ENCODE measurements at regions not wholly inside any gene's neighbourhood (a gene's known extent, or its start where the extent isn't known, plus 50 kb on each side); places are given as distances from the start of the nearest gene placed in this dataset.
"Not testable (repeated sequence)": the region's sequence is repeated elsewhere in the genome, so short reads cannot be mapped to it uniquely, and the experiment has no call there.

DNA sequence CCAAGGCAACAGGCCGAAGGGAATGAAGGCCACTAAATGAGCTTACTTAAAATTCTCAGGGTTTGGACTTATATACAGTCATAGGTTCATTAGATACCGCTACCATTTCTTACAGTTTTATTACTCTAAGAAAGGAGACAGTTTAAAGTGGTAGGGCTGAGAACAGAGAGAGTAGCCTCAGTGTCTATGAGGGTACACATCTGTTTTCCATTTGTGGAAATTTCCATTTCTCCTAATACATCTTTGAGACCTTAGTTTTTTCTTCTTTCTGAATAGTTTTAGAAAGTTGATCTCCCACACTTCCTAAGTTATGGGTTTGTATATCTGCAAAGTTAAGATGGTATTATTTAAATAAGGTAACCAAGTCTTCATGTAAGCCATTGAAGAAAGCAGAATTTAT, 1279.1 kb downstream of the NCAM2 start:
- DNase-seq: no peak

DNA sequence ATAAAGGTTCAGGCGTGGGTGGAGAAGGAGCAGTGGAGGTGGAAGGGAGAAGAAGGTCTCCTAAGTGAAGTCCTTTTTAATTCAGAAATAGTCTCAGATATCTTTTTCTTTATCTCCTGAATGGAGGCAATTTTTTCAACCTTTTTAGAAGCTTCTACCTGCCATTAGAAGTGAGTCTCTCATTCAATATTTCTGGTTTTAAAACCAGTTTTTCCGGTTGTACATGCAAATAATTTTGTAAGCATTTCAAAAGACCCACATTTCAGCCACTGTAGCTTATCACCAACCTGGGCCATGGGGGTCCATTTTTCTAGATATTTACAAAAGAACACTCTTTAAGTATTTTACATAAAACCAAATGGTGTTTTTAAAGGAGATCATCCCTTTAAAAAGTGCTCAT, 1280.2 kb downstream of the NCAM2 start:
- DNase-seq: no peak

DNA sequence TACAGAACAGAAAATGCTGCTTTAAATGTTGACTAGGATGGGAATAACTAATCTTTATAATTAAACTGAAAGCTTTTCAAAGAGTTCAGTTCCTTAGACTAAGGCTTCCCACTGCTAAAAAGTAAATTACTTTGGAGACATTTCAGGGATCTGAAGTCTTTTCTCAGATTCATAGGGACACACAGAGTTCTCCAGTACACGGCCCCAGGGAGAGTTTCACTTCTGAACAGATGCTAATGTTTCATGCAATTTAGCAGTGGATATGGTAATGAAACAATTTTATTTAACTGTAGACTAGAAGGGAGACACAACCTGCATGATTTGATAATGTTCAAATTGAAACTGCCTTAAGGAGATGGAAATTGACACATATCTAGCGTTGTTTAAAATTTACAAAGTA, 1282.6 kb downstream of the NCAM2 start:
- DNase-seq: no peak

DNA sequence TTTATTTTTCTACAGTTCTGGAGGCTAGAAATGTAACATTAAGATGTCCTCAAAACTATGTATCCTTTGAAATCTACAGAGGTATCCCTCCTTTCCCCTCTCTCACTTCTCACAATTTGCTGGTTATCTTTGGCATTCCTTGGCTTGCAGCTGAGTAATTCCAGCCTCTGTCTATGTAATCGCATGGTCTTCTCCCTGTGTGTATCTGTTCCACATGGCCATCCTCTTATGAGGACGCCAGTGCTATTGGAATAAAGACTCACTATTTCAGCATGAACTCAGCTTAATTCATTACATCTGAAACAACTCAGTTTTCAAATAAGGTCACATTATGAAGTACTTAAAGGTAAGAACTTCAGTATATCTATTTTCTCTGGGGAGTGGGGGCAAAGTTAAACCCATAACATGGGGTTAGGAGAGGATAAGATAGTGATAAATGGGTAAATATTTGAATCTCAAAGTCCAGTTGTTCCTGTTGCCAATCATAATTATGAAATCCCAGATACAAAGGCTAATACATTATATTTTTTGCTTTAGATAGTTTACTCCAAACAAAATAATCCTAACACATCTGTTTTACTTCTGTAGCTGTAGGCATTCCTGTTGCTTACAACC, 1290.8 kb downstream of the NCAM2 start:
- DNase-seq: no peak

- DNase-seq: no peak
These were observed 1293.9 kb downstream of the NCAM2 start for GRCh38 chr21:22292144-22292543.

DNA sequence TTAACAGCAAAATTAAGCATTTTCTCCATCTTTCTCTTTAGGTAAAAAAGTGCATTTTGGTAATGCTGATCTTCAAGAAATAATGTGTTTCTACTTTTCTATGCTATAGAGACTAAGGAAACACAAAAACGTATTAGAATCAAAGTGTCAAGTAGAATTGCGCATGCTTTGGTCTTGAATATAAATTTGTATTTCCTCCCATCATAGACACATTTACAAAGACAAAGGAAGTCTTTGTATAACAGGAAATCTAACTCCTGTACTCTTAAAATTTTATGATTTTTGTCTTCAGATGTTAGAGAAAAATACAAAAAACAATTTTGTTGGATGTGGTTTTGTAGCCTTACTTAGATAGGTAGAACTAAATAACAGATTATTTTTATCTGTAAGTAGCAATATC, 1299.4 kb downstream of the NCAM2 start:
- DNase-seq: no peak

- no peak for DNase-seq
These were observed 1313.7 kb downstream of the NCAM2 start for GRCh38 chr21:22311741-22312462.

DNA sequence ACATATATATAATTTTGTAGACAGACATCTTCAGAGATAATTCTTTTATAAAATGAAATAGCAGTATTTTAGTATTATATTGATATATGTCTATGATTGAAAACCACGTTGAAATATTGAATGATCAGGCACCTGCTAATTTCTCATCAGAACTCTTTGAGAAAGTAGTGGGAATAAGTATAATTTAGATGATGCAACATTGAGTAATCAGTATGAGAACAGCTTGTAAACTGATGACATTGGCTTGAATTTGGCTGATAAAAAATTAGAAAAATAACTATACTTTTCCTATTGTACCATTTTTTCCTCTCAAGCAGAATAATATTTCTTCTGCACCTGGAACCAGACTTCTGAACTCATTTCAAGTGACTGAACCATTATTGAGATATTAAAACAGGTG, 1316.8 kb downstream of the NCAM2 start:
- DNase-seq: no peak

GRCh38 chr21:22319435-22319834, 1321.2 kb downstream of the NCAM2 start:
- no peak for DNase-seq

- peak in 1 of 2 donors; percentile 4 for DNase-seq
These were observed 1344.7 kb downstream of the NCAM2 start for GRCh38 chr21:22342889-22343288.

DNA sequence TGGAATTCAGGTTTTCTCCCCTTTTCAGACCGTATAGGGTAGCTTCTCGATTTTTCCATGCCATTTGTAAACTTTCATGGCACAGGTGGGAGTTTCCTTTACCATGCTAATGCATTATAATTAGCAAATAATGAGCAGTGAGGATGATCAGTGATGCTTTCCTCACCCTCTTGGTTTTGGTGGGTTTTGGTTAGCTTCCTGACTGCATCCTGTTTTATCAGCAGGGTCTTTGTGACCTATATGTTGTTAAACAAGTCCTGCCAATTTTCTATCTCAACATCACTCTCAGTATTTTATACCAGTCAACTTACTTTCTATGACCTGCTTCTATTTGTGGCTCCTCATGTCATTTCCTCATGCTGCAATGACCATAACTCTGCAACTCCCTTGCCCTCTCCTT, 1345.1 kb downstream of the NCAM2 start:
- DNase-seq: no peak

- DNase-seq: no peak
These were observed 1345.5 kb downstream of the NCAM2 start for GRCh38 chr21:22343721-22344120.

- no peak for DNase-seq
These were observed 1347.4 kb downstream of the NCAM2 start for GRCh38 chr21:22345624-22346023.

DNA sequence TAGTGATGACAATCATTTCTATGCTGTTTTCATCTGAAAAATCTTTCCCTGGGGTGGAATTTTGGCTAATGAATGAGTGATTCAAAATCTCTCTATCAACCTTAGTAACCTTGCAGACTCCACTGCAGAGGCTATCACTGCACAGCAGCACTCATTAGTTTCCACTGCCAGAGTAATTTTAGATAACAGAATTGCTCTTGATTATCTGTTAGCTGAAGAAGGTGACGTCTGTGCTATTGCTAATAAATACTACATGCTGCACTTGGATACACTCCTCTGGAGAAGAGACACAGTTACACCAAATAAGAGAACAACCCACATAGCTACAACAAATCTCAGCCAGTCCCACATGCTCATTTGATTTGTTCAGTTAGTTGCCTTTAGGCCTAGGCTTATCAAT, 1348.4 kb downstream of the NCAM2 start:
- DNase-seq: peak; percentile 15 to 40

GRCh38 chr21:22351076-22351475, 1352.9 kb downstream of the NCAM2 start:
- DNase-seq: no peak

DNA sequence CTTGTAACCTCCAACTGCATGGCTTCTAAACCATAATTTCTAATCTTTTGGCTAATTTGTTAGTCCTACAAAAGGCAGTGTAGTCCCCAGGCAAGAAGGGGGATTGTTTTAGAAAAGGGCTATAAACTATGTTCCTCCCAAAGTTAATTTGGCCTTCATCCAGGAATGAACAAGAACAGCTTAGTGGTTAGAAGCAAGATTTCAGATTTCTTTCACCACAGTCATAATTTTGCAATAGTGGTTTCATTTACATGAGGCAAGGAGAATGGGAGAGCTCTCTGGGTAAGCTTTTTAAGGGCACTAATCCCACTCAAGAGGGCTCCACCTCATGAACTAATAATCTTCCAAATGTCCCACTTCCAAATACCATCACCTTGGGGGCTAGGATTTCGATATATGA, 1353.9 kb downstream of the NCAM2 start:
- no peak for DNase-seq

- DNase-seq: no peak
These were observed 1357.7 kb downstream of the NCAM2 start for GRCh38 chr21:22355949-22356348.

- no peak for DNase-seq
These were observed 1358.5 kb downstream of the NCAM2 start for GRCh38 chr21:22356663-22357062.

- DNase-seq: not testable (repeated sequence)
These were observed 1361.4 kb downstream of the NCAM2 start for GRCh38 chr21:22359599-22359998.

- DNase-seq: no peak
These were observed 1365.3 kb downstream of the NCAM2 start for GRCh38 chr21:22363504-22363903.

GRCh38 chr21:22364163-22364562, 1366.0 kb downstream of the NCAM2 start:
- no peak for DNase-seq

DNA sequence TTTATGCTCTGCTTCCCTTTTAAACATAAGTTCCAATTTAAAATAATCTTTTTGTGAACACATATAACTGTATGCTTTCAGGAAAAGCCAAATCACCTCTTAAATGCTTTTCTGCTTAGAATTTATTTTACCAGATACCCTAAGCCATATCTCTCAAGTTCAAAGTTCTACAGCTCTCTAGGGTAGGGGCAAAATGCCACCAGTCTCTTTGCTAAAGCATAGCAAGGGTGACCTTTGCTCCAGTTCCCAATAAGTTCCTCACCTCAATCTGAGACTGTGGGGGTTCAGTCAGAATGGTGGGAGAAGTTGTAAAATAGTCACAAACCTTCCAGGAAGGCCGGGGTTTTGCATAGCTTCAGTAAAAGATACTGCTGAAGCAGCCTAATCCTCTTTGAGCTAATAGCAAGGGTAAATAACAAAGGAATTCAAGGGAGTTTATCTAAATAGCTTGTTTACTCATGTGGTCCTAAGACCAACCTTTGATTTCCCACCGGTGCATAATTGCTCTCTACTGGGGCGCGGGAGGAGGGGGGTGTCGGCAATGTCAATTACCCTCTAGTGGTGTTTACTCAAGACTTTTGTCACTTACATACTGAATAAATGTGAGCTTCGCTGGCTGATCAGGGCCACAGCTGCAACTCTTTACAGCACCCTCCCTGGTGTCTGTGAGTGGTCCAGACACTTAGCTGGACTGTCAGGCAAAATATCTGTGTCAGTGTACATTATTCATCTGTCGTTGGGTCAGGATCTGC, 1376.2 kb downstream of the NCAM2 start:
- DNase-seq: peak; percentile 61

GRCh38 chr21:22377795-22378194, 1379.6 kb downstream of the NCAM2 start:
- not testable (repeated sequence) for DNase-seq
